GF-D8 (cell line): ENCODE measurements at regions not wholly inside any gene's neighbourhood (a gene's known extent, or its start where the extent isn't known, plus 50 kb on each side); places are given as distances from the start of the nearest gene placed in this dataset.

Source experiments
- DNase-seq: peaks from one replicate; lab custom pipeline; 2025; lab: John Stamatoyannopoulos, UW

DNA sequence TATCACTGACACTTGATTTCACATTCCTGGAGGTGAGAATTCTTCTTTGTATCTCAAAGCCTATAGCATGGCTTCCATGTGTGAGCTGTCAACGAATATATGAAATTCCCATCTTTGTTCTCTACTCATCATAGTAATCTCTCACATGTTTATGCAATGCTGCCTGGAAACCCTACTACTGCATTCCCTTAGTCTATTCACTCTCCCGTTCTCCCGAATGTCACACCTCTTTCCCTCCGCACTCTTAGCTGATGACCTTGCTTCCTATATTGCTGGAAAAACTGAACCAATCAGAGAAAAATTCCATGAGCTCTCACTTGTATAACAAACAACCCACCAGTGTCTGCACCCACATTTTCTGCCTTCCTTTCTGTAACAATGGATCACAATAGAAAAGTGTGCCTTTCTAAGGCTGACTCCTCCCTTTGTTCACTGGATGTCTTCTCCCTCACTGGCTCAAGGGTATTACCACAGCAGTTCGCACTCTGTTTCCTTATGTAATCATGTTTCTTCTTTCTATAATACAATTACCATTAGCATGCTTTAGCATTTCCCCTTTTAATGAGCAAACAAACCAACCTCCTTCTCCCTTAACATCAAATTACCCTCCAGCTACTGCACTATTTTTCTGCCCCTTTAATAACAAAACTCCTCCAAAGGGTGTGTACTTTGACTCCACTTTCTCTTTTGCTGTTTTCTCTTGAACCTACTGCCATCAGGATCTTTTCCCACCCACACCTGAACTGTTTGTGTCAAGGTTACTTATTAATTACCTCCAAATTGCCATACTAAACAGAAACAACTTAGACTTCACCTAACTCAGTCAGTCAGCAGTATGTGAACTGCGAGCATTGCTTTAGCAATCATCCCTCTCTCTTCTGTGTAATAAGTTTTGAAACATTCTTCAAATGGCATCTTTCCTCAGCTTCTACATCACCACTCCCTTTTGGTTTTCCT lies 63.9 kb upstream of the CCDC196 start:
- no peak for DNase-seq

- DNase-seq: no peak
These were observed 60.8 kb upstream of the CCDC196 start for GRCh38 chr14:66425402-66425801.

DNA sequence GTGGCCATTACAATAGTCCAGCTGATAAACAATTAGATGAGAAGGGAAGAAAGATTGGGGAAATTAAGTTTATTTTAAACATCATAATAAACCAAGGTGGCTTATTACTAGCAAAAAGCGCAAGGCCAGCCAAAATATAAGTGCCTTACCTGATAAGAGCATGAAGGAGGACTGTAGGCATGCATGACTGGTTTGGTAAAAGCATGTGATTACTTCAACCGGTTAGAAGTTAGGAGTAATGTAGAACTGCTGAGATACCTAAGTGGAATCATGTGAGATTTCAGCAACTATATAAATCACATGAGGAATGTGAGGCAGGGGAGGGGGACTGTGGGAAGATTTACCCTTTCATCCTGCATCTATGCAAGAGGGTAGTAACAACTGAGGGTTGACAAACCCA lies 59.7 kb upstream of the CCDC196 start:
- DNase-seq: no peak

- no peak for DNase-seq
These were observed 53.8 kb upstream of the CCDC196 start for GRCh38 chr14:66432334-66432733.

GRCh38 chr14:66434464-66434863 lies 51.7 kb upstream of the CCDC196 start:
- DNase-seq: no peak

DNA sequence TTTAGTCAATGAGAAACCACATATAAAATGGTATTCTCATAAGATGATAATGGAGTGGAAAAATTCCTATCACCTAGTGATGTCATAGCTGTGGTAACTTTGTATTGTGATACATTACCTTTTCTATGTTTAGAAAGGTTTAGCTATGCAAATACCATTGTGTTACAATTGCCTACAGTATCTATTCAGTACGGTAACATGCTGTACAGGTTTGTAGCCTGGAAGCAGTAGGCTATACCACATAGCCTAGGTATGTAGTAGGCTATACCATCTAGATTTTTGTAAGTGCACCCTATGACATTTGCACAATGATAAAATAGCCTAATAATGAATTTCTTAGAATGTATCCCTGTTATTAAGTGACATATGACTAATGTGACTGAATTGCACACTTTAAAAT lies 50.5 kb upstream of the CCDC196 start:
- no peak for DNase-seq
